K562 (cell line): ENCODE measurements at regions not wholly inside any gene's neighbourhood (a gene's known extent, or its start where the extent isn't known, plus 50 kb on each side); places are given as distances from the start of the nearest gene placed in this dataset.

ENCODE experiments used
- ATAC-seq: fragments of 200-7000 bp; cut with Tn5 transposase; 3 replicates; pipeline ENCODE4 v1.9.1; 2020; ENCODE audit warnings: moderate library complexity
- BruUV-seq: library from RNA; stranded (reverse); fragments of 400-500 nt; replicated peaks from 2 replicates; lab custom pipeline; 2021; lab: Mats Ljungman, UMichigan
- CTCF ChIA-PET: fragments of 300-600 bp; formaldehyde crosslinking; extraction: SDS; loops from one replicate; lab custom pipeline; 2021; ENCODE audit warnings: low intra/inter-chr PET ratio; lab: Yijun Ruan, JAX
- POLR2A ChIA-PET: fragments of 300-600, 350-650 bp; sonication (Branson Sonifier 250); formaldehyde crosslinking; extraction: SDS; loops from one replicate; lab custom pipeline; 2021; ENCODE audit warnings: antibody characterized with exemption, inconsistent platforms; lab: Yijun Ruan, JAX
- DNase-seq, 4 experiments: peaks; one replicate each; pipeline versions ENCODE4 v3.0.0 to v3.0.0-alpha.2; 2011 to 2018; ENCODE audit warnings: low spot score in 3 of 4, mixed read lengths in 3 of 4; ENCODE audit errors: extremely low read depth in 1 of 4
- FAIRE-seq: peaks from 2 replicates; lab custom pipeline; 2011; peaks lifted over from hg19 to GRCh38; lab: Jason Lieb, UNC
- H2AFZ ChIP-seq: 2 replicates; pipeline ENCODE4 v1.6.0; 2011; ENCODE audit warnings: low read depth, low read length, control low read depth, inconsistent platforms
- H3K27ac ChIP-seq: fragments of 200-600 bp; 3 replicates; pipeline ENCODE4 v1.8.0; 2011; ENCODE audit warnings: low read depth, mild to moderate bottlenecking, control low read depth, inconsistent platforms, low read length, moderate library complexity, mixed read lengths; ENCODE audit errors: extremely low read depth
- H3K27me3 ChIP-seq, 2 experiments: fragments of 300-600 bp in 1 of 2; 2 replicates in 1 of 2; 3 replicates in 1 of 2; pipeline versions ENCODE4 v1.6.0 to v1.8.0; 2011; ENCODE audit warnings: inconsistent platforms in 2 of 2, low read length in 2 of 2, mild to moderate bottlenecking in 1 of 2, mixed read lengths in 1 of 2, moderate library complexity in 1 of 2; ENCODE audit not compliant: control insufficient read depth in 2 of 2, insufficient read depth in 2 of 2
- H3K36me3 ChIP-seq: fragments of 300-600 bp; 3 replicates; pipeline ENCODE4 v1.8.0; 2011; ENCODE audit warnings: mild to moderate bottlenecking, low read length, inconsistent platforms; ENCODE audit not compliant: control insufficient read depth, insufficient read depth
- H3K4me1 ChIP-seq, 2 experiments: fragments of 200-600 bp in 1 of 2; replicated peaks in 1 of 2; 2 replicates in 1 of 2; 3 replicates in 1 of 2; pipeline versions ENCODE4 v1.5.1 to v1.8.0; 2011; ENCODE audit warnings: inconsistent platforms in 2 of 2, low read length in 2 of 2, mild to moderate bottlenecking in 1 of 2, mixed read lengths in 1 of 2, moderate library complexity in 1 of 2; ENCODE audit not compliant: control insufficient read depth in 2 of 2, insufficient read depth in 2 of 2
- H3K4me2 ChIP-seq: 2 replicates; pipeline ENCODE4 v1.6.1; 2011; ENCODE audit warnings: low read length, control low read depth, inconsistent platforms, mixed read lengths; ENCODE audit not compliant: insufficient read depth
- H3K4me3 ChIP-seq: fragments of 200-600 bp; sonication (generic), shearing (Covaris generic); 2 replicates; pipeline ENCODE4 v1.5.1; 2016; ENCODE audit warnings: control low read depth, inconsistent platforms
- H3K79me2 ChIP-seq: fragments of 200-600 bp; 3 replicates; pipeline ENCODE4 v1.8.0; 2011; ENCODE audit warnings: low read length, inconsistent platforms; ENCODE audit not compliant: control insufficient read depth, insufficient read depth
- H3K9ac ChIP-seq, 2 experiments: 2 replicates each; pipeline versions ENCODE4 v1.6.0 to v1.6.1; 2011; ENCODE audit warnings: low read depth in 2 of 2, low read length in 2 of 2, control low read depth in 1 of 2, inconsistent platforms in 1 of 2, mild to moderate bottlenecking in 1 of 2, mixed read lengths in 1 of 2; ENCODE audit not compliant: insufficient read depth in 1 of 2
- H3K9me1 ChIP-seq: one replicate; pipeline ENCODE4 v1.6.0; 2011; ENCODE audit warnings: inconsistent platforms, mild to moderate bottlenecking, low read length, moderate library complexity; ENCODE audit not compliant: control insufficient read depth, insufficient read depth
- H3K9me3 ChIP-seq: replicated peaks from 2 replicates; pipeline ENCODE4 v1.5.1; 2011; ENCODE audit warnings: low read depth, low read length, inconsistent platforms; ENCODE audit not compliant: control insufficient read depth, insufficient read depth
- H4K20me1 ChIP-seq: replicated peaks from 2 replicates; pipeline ENCODE4 v1.6.1; 2011; ENCODE audit warnings: low read length, inconsistent platforms, mixed read lengths; ENCODE audit not compliant: control insufficient read depth, insufficient read depth
- CEBPB ChIP-seq: fragments of 450-650 bp; IDR thresholded peaks from 2 replicates; pipeline ENCODE4 v1.6.1; 2016; ENCODE audit warnings: missing genetic modification characterization, missing compliant biosample characterization
- EP300 ChIP-seq: IDR thresholded peaks from 2 replicates; pipeline ENCODE4 v1.6.1; 2012; ENCODE audit warnings: low read length, improper control_type of control experiment
- HBP1 ChIP-seq: fragments of 450-650 bp; formaldehyde crosslinking; IDR thresholded peaks from 2 replicates; pipeline ENCODE4 v1.4.0; 2022; ENCODE audit warnings: missing genetic modification characterization
- RBM15 ChIP-seq: fragments of 200-400 bp; formaldehyde crosslinking; IDR thresholded peaks from 2 replicates; pipeline ENCODE4 v1.6.1; 2018; ENCODE audit warnings: mild to moderate bottlenecking, low read length, moderate library complexity; ENCODE audit not compliant: insufficient read depth
- SMARCA4 ChIP-seq: fragments of 450-650 bp; IDR thresholded peaks from 2 replicates; pipeline ENCODE4 v1.6.1; 2016
- SMARCB1 ChIP-seq: IDR thresholded peaks from 2 replicates; pipeline ENCODE4 v1.6.1; 2011; ENCODE audit warnings: improper control_type of control experiment, low read depth; ENCODE audit not compliant: insufficient read length
- SRSF7 ChIP-seq: fragments of 200-400 bp; formaldehyde crosslinking; optimal IDR thresholded peaks from 2 replicates; pipeline ENCODE3; 2017; ENCODE audit warnings: mild to moderate bottlenecking, low read depth, low read length
- ZNF175 ChIP-seq: fragments of 200-800 bp; sonication (Bioruptor generic); IDR thresholded peaks from 2 replicates; pipeline ENCODE4 v1.6.1; 2016; ENCODE audit warnings: low read depth, mild to moderate bottlenecking, missing genetic modification characterization, missing compliant biosample characterization
- ZNF431 ChIP-seq: sonication (generic); formaldehyde crosslinking; IDR thresholded peaks from 2 replicates; pipeline ENCODE4 v1.8.0; 2022; ENCODE audit warnings: mild to moderate bottlenecking, missing genetic modification reagents
- ZNF589 ChIP-seq: fragments of 200-800 bp; sonication (Bioruptor generic); IDR thresholded peaks from 2 replicates; pipeline ENCODE4 v1.6.1; 2016; ENCODE audit warnings: low read depth, missing genetic modification characterization, missing compliant biosample characterization
- WGBS: fragments of 100-300 bp; shearing (Covaris generic); methylation state at CpG from one replicate; pipeline ENCODE4 v1.1.6; 2016; ENCODE audit warnings: low coverage, mixed read lengths; ENCODE audit not compliant: insufficient coverage; ENCODE audit errors: missing lambda C conversion rate; 5-methylcytosine and 5-hydroxymethylcytosine counted together
- in situ Hi-C: fragments of 300-500 bp; cut with MboI; formaldehyde crosslinking; loops from 4 replicates; pipeline ENCODE4 v1.15.0; 2018; ENCODE audit warnings: inconsistent platforms, mixed read lengths
- intact Hi-C: fragments of 100-400 bp; cut with micrococcal nuclease; formaldehyde crosslinking; loops from 2 replicates; pipeline ENCODE4 v1.14.2; 2022

- TF ChIP-seq SMARCB1 (no peak), ZNF175 (CRISPR knock-in tag) (no peak), CEBPB (tag) (no peak), SMARCA4 (no peak)
These were observed 57.7 kb upstream of the F3 start (continued) for GRCh38 chr1:94599095-94599813.

GRCh38 chr1:94597701-94598100 is 56.1 kb upstream of the F3 start:
- in situ Hi-C loops (no loop called here), intact Hi-C loops (no loop called here)
- TF ChIP-seq SRSF7 (no peak), ZNF589 (no peak), ZNF431 (CRISPR knock-in tag) (no peak), HBP1 (CRISPR knock-in tag) (no peak), RBM15 (no peak), EP300 (no peak)

More at GRCh38 chr1:94597701-94598100, 56.1 kb upstream of the F3 start:
- no peaks in the 10 kb centered on the region for H3K9me3 ChIP-seq
- H2AFZ ChIP-seq, result no peak overlapping the region
- no peaks in the 10 kb centered on the region for H3K36me3 ChIP-seq
- CTCF ChIA-PET, result no interaction called here
- H3K79me2 ChIP-seq, result no peaks in the 10 kb centered on the region
- BruUV-seq, result no TSS peak
- H3K9ac ChIP-seq, result no peak overlapping the region
- H3K27me3 ChIP-seq, result peaks cover 14 to 27% of the 10 kb centered on the region in 2 experiments; a peak in 4 of 5 replicates
- no peaks in the 10 kb centered on the region for H4K20me1 ChIP-seq
- no peaks in the 10 kb centered on the region for H3K4me1 ChIP-seq
- WGBS, result 0% methylated on average over 3 of the region's 3 CpGs
- no peak overlapping the region for H3K4me3 ChIP-seq
- DNase-seq (no peak), FAIRE-seq (no peak), ATAC-seq (no peak)
- POLR2A ChIA-PET, result interaction anchor here (0.6 kb wide), 2 partner anchors 10 to 389 kb away, joined by 3 read pairs; no protein-coding TSS in a partner anchor
- H3K9me1 ChIP-seq, result no peaks in the 10 kb centered on the region
- no peak overlapping the region for H3K4me2 ChIP-seq
- H3K27ac ChIP-seq, result no peak overlapping the region
